ENCODE measurements at regions not wholly inside any gene's neighbourhood (a gene's known extent, or its start where the extent isn't known, plus 50 kb on each side); places are given as distances from the start of the nearest gene placed in this dataset.
A peak's percentile ranks its signal among the peaks of the same experiment; 100 is the strongest.
"Not testable (repeated sequence)": the region's sequence is repeated elsewhere in the genome, so short reads cannot be mapped to it uniquely, and the experiment has no call there.

DNA sequence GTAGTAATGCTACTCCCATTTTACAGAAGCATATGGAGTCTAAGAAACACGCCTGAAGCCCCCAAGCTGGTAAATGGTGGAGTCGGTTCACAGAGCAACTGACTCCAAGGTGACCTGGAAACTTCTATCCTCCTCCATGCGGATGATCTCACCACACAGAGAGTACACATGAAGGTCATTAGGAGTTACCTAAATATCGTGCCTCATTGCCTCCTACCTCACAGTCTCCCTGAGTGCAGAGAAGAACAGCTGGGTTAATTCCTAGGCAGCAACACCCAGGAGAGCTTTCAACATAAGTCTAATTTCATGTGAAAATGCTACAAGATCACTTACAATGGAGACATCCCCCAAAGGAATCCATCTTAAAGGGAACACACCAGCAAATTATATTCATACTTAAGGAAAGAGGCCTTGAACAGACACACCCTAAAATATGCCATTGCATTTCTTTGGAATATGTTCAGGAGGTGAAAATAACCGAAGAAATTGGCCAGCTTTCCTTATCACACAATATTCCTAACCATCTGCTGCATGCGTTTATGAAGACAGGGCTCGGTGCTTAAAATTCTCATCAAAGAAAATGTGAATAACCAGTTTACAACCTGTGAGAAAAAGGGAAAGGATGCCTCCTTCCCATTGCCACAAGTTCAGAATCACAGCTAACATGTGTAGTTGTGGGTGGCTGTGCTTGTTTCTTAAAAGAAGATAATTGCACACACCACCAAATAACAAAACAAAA, 203.6 kb upstream of the NBEA start:
- Histone ChIP-seq H3K9me3 (ENCODE audit: insufficient read depth, low read depth, low read length) (no peaks in the 10 kb centered on the region), H3K4me1 (ENCODE audit: insufficient read depth, low read length) (no peaks in the 10 kb centered on the region), H3K36me3 (ENCODE audit: insufficient read depth, low read depth, low read length) (no peaks in the 10 kb centered on the region), H3K9ac (ENCODE audit: low read depth, low read length) (no peak overlapping the region), H3K4me3 (ENCODE audit: low read length) (no peak overlapping the region), H3K27me3 (ENCODE audit: insufficient read depth, low read length) (no peaks in the 10 kb centered on the region), H3K27ac (ENCODE audit: low read length) (no peak overlapping the region)

DNA sequence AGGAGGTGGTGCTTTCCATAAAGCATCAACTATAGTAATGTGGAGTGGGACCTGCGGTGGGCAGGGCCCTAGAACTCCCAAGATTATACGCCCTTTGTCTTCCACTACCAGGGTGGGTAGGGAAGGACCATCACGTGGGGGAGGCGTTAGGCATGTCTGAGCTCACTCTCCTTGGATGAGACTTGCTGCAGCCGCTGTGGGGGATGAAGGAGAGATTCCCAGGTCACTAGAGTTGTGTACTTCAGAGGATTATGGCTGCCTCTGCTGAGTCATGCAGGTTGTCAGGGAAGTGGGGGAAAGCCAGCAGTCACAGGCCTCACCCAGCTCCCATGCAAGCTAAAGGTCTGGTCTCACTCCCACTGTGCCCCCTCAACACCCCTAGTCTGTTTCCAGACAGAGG, 195.0 kb upstream of the NBEA start:
- H3K27ac ChIP-seq (ENCODE audit: low read length) = not testable (repeated sequence)

DNA sequence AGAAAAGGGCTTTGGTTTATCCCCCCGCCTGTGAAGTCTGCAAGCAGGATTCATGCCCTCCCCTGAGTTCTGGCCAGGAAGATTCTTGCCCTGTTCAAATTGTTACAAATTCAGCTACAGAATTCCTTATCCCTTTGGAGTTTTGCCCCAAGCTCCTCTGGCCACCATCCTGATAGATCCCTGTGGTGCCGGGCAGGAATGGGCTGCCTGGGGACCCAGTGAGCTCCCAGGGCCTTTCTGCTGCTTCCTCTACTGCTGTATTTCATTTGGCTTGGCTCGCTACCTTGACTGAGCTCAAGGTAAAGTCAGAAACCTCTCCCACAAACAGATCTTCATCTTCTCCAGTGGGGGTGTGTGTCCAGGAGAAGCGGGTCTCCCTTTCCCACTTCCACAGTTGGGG, 194.6 kb upstream of the NBEA start:
- Histone ChIP-seq H3K4me1 (ENCODE audit: insufficient read depth, low read length) (peaks cover 9% of the 10 kb centered on the region; the same call in 1 of the 2 replicates), H3K9ac (ENCODE audit: low read depth, low read length) (no peak overlapping the region), H3K9me3 (ENCODE audit: insufficient read depth, low read depth, low read length) (no peaks in the 10 kb centered on the region), H3K4me3 (ENCODE audit: low read length) (no peak overlapping the region), H3K27ac (ENCODE audit: low read length) (no peak overlapping the region), H3K36me3 (ENCODE audit: insufficient read depth, low read depth, low read length) (no peaks in the 10 kb centered on the region), H3K27me3 (ENCODE audit: insufficient read depth, low read length) (no peaks in the 10 kb centered on the region)

More for the DNA sequence above, 195.0 kb upstream of the NBEA start:
- H3K4me1 ChIP-seq (ENCODE audit: insufficient read depth, low read length); H3K27me3 ChIP-seq (ENCODE audit: insufficient read depth, low read length); H3K4me3 ChIP-seq (ENCODE audit: low read length); H3K36me3 ChIP-seq (ENCODE audit: insufficient read depth, low read depth, low read length); H3K9ac ChIP-seq (ENCODE audit: low read depth, low read length); H3K9me3 ChIP-seq (ENCODE audit: insufficient read depth, low read depth, low read length): not testable (repeated sequence)

DNA sequence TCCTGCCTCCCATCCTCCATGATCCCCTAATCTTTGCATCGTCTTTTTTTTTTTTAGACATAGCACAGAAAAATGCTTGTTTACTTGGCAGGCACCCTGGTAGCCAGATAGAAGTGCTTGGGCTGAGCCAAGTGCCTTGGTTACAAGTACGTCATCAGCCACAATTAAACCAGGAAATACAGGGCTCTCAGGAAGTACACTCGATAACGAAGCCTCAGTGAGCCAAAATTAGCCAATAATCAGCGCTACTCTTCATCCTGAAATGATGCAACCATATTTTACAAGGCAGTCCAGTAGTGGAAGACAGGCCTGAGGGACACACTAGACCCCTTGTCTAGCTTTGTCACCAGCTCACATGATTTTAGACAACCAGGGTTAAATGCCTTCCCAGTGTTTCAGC, 194.0 kb upstream of the NBEA start:
- Histone ChIP-seq H3K4me1 (ENCODE audit: insufficient read depth, low read length) (peaks cover 9% of the 10 kb centered on the region; the same call in 1 of the 2 replicates), H3K9ac (ENCODE audit: low read depth, low read length) (no peak overlapping the region), H3K27me3 (ENCODE audit: insufficient read depth, low read length) (no peaks in the 10 kb centered on the region), H3K9me3 (ENCODE audit: insufficient read depth, low read depth, low read length) (no peaks in the 10 kb centered on the region), H3K36me3 (ENCODE audit: insufficient read depth, low read depth, low read length) (no peaks in the 10 kb centered on the region), H3K4me3 (ENCODE audit: low read length) (no peak overlapping the region), H3K27ac (ENCODE audit: low read length) (no peak overlapping the region)

DNA sequence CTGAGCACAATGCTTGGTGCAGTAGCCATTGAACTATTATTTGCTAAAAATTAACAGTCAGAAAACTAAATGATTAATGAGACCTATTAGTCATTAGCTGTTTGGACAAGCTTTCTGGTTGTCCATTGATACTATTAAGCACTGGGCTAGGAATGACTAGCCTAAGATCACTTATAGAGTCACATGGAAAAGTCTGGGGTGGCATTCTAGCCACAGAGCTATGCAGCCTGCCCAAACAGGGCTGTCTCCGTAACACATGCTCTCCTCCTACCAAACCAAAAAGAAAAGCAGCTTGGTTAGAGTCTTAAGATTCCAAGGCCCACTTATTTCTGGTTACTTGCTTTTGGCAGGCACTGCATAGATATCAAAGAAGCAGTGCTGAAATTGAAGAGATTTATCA, 193.5 kb upstream of the NBEA start:
- Histone ChIP-seq H3K4me1 (ENCODE audit: insufficient read depth, low read length) (peaks cover 9% of the 10 kb centered on the region; the same call in 1 of the 2 replicates), H3K4me3 (ENCODE audit: low read length) (no peak overlapping the region), H3K9ac (ENCODE audit: low read depth, low read length) (no peak overlapping the region), H3K9me3 (ENCODE audit: insufficient read depth, low read depth, low read length) (no peaks in the 10 kb centered on the region), H3K27ac (ENCODE audit: low read length) (no peak overlapping the region), H3K27me3 (ENCODE audit: insufficient read depth, low read length) (no peaks in the 10 kb centered on the region), H3K36me3 (ENCODE audit: insufficient read depth, low read depth, low read length) (no peaks in the 10 kb centered on the region)

DNA sequence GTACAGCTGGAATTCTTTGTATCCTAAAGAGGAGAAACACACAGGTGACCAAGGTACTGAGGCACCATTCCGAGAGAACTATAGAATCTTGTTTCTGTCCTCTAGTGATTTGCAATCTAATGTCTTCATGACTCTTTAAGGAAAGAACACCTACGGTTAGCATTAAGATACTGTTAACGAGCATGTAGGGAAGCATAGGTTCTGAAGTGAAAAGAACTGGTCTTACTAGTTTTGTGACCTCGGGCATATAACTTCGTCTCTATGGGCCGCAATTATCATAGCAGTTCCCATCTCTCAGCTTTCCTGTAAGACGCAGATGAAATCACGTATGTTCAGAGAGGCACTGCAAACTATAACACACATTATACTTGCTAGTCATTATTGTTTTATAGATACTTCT, 193.0 kb upstream of the NBEA start:
- Histone ChIP-seq H3K36me3 (ENCODE audit: insufficient read depth, low read depth, low read length) (no peaks in the 10 kb centered on the region), H3K4me1 (ENCODE audit: insufficient read depth, low read length) (peaks cover 9% of the 10 kb centered on the region; the same call in 1 of the 2 replicates), H3K4me3 (ENCODE audit: low read length) (no peak overlapping the region), H3K9me3 (ENCODE audit: insufficient read depth, low read depth, low read length) (no peaks in the 10 kb centered on the region), H3K27ac (ENCODE audit: low read length) (no peak overlapping the region), H3K9ac (ENCODE audit: low read depth, low read length) (no peak overlapping the region), H3K27me3 (ENCODE audit: insufficient read depth, low read length) (no peaks in the 10 kb centered on the region)

DNA sequence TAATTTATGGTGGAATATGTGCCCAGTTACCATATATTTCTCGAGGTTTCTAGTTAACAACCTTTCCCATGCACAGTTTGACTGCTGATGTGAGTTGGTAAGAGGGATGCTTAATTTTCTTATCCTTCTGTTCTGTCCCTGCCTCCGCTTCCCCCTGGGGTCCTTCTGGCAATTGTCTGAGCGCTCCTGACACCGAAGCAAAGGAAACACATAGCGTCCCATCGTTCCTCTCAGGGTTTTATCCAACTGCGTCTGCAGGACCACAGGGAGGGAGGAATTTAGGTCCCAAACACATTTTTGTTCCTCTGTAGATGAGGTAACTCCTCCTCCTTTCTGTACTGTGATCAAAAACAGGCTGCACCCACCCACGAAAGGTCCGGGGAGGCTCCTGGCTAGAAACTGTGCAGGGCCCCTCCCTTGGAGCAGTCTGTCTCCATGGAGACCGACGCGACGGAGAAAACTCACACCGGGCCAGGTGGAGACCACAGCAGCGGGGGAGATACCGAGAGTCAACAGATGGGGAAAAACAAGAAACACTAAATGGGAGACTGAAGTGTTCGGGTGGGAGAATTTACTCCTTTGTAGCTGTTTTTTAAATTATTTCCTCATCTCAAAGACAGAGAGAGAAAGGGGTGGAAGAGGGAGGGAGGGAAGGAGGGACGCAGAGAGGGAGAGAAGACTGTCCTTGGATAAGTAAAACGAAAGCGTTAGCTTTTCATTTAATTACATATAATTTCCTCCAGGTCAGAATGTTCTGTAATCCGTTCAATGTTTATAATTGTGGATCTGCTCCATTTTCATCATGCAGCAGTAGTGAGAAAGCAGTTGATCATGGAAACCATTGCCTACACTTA, 191.8 kb upstream of the NBEA start:
- peak overlapping the region; percentile 60 for H3K4me3 ChIP-seq (ENCODE audit: low read length)
- H3K27ac ChIP-seq (ENCODE audit: low read length) = no peak overlapping the region
- no peaks in the 10 kb centered on the region for H3K27me3 ChIP-seq (ENCODE audit: insufficient read depth, low read length)

DNA sequence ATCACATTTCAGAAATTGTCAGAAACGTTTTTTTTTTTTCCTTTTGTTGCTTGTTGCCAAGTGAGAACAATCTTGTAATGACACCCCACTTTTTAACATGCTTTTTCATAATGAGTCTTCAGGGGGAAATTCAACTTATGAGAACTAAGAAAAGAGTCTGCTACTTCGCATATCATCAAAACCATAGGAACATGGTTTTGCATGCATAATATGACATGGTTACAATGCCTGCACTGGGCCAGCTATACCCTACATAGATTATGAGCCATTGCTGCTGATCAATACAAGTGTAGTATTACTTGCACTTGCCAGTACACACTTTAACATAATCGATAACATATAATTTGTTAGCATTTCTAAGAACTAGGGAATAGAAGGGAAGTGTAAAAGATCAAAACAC, 191.0 kb upstream of the NBEA start:
- H3K4me3 ChIP-seq (ENCODE audit: low read length) = no peak overlapping the region
- H3K36me3 ChIP-seq (ENCODE audit: insufficient read depth, low read depth, low read length) = no peaks in the 10 kb centered on the region
- H3K27me3 ChIP-seq (ENCODE audit: insufficient read depth, low read length) = no peaks in the 10 kb centered on the region
- H3K27ac ChIP-seq (ENCODE audit: low read length) = no peak overlapping the region
- H3K4me1 ChIP-seq (ENCODE audit: insufficient read depth, low read length) = peaks cover 9% of the 10 kb centered on the region; the same call in 1 of the 2 replicates
- H3K9me3 ChIP-seq (ENCODE audit: insufficient read depth, low read depth, low read length) = no peaks in the 10 kb centered on the region
- H3K9ac ChIP-seq (ENCODE audit: low read depth, low read length) = no peak overlapping the region

More for the DNA sequence above, 191.8 kb upstream of the NBEA start:
- Histone ChIP-seq H3K36me3 (ENCODE audit: insufficient read depth, low read depth, low read length) (no peaks in the 10 kb centered on the region), H3K9ac (ENCODE audit: low read depth, low read length) (no peak overlapping the region), H3K4me1 (ENCODE audit: insufficient read depth, low read length) (peaks cover 9% of the 10 kb centered on the region; the same call in 1 of the 2 replicates), H3K9me3 (ENCODE audit: insufficient read depth, low read depth, low read length) (no peaks in the 10 kb centered on the region)

DNA sequence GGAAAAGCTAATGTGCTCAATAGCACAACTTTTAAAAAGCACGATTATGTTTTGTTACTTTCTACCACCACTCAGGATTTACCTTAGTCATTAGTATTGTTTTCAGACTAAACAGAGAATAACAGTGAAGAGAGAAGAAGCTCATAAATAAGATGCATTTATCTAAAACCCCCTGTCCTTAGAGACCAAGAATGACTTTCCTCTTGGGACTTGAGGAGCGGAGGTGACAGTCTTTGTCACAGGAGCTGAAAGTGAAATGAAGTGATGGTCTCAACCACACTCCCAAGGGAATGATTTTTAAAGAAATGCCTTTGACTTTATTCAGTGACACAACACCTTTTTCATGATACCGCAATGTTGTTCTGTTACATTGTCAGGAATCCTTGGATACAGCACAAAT, 190.6 kb upstream of the NBEA start:
- no peaks in the 10 kb centered on the region for H3K36me3 ChIP-seq (ENCODE audit: insufficient read depth, low read depth, low read length)
- H3K4me1 ChIP-seq (ENCODE audit: insufficient read depth, low read length) = peaks cover 9% of the 10 kb centered on the region; the same call in 1 of the 2 replicates
- no peaks in the 10 kb centered on the region for H3K27me3 ChIP-seq (ENCODE audit: insufficient read depth, low read length)

DNA sequence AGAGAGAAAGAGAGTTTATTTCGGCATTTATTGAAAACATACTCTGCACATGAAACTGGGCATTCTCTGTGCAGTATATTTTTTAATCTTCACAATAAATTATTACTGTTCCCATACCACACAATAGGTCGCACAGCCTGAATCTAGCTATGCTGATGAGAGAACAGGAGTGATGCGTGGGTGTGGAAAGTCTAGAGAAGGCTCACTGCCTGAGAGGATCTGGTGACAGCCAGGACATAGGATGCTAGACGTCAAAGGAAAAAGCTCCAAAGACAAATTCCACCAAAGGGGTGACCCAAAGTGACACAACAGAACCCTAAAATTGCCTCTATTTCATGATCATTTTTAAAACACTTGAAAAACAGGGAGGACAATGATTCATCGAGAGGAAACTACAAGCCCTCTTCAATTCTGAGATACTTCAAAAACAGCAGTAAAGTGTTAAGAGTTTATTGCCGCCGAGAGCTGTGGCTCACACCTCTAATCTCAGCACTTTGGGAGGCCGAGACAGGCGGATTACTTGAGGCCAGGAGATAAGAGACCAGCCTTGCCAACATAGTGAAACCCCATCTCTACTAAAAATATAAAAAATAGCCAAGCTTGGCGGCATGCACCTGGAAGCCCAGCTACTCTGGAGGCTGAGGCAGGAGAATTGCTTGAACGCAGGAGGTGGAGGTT, 189.6 kb upstream of the NBEA start:
- Histone ChIP-seq H3K9ac (ENCODE audit: low read depth, low read length) (no peak overlapping the region), H3K9me3 (ENCODE audit: insufficient read depth, low read depth, low read length) (no peaks in the 10 kb centered on the region)

More for the DNA sequence above, 190.6 kb upstream of the NBEA start:
- H3K9me3 ChIP-seq (ENCODE audit: insufficient read depth, low read depth, low read length) = no peaks in the 10 kb centered on the region
- H3K27ac ChIP-seq (ENCODE audit: low read length) = no peak overlapping the region
- no peak overlapping the region for H3K4me3 ChIP-seq (ENCODE audit: low read length)
- H3K9ac ChIP-seq (ENCODE audit: low read depth, low read length) = no peak overlapping the region

DNA sequence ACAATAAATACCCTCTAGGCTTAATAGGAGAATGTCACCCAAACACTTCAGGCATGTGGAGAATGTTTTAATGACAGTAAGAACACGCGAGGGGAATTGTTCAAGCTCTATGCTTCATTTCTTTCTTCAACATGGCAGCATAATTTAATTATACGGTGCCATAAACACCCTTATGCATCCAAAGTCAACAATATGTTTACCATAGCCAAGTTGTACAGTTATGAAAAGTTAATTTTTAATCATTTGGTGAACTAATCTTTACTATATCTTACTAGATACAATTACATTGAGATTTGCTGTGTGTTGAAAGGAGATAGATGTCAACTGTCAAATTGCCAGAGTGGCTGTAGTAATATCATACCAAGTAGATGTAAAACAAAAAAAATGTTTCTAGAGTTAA, 185.9 kb upstream of the NBEA start:
- Histone ChIP-seq H3K36me3 (ENCODE audit: insufficient read depth, low read depth, low read length) (no peaks in the 10 kb centered on the region), H3K4me1 (ENCODE audit: insufficient read depth, low read length) (no peaks in the 10 kb centered on the region), H3K27ac (ENCODE audit: low read length) (no peak overlapping the region), H3K4me3 (ENCODE audit: low read length) (no peak overlapping the region), H3K27me3 (ENCODE audit: insufficient read depth, low read length) (no peaks in the 10 kb centered on the region), H3K9ac (ENCODE audit: low read depth, low read length) (no peak overlapping the region), H3K9me3 (ENCODE audit: insufficient read depth, low read depth, low read length) (no peaks in the 10 kb centered on the region)

More for the DNA sequence above, 189.6 kb upstream of the NBEA start:
- no peaks in the 10 kb centered on the region for H3K27me3 ChIP-seq (ENCODE audit: insufficient read depth, low read length)
- no peaks in the 10 kb centered on the region for H3K36me3 ChIP-seq (ENCODE audit: insufficient read depth, low read depth, low read length)
- peaks cover 9% of the 10 kb centered on the region; the same call in 1 of the 2 replicates for H3K4me1 ChIP-seq (ENCODE audit: insufficient read depth, low read length)
- H3K27ac ChIP-seq (ENCODE audit: low read length) = no peak overlapping the region
- no peak overlapping the region for H3K4me3 ChIP-seq (ENCODE audit: low read length)

Data from iPS-20b (cell line).